Mesenteric fat pad (tissue), 1 donor: ENCODE measurements at regions not wholly inside any gene's neighbourhood (a gene's known extent, or its start where the extent isn't known, plus 50 kb on each side); places are given as distances from the start of the nearest gene placed in this dataset.

ENCODE experiments used
- DNase-seq: peaks from one replicate; pipeline ENCODE4 v3.0.0-alpha.2; 2020; ENCODE audit warnings: low spot score
- donor health status: DM: yes; HTN: yes; CAD: no.

GRCh38 chr5:52497133-52497693 is 290.5 kb upstream of the ITGA1 start:
- no peak for DNase-seq

GRCh38 chr5:52498607-52499006 is 289.1 kb upstream of the ITGA1 start:
- DNase-seq: no peak

GRCh38 chr5:52502460-52502999 is 285.2 kb upstream of the ITGA1 start:
- DNase-seq: no peak

GRCh38 chr5:52504584-52505240 is 283.0 kb upstream of the ITGA1 start:
- DNase-seq: no peak

GRCh38 chr5:52517667-52518066 is 270.0 kb upstream of the ITGA1 start:
- no peak for DNase-seq

DNA sequence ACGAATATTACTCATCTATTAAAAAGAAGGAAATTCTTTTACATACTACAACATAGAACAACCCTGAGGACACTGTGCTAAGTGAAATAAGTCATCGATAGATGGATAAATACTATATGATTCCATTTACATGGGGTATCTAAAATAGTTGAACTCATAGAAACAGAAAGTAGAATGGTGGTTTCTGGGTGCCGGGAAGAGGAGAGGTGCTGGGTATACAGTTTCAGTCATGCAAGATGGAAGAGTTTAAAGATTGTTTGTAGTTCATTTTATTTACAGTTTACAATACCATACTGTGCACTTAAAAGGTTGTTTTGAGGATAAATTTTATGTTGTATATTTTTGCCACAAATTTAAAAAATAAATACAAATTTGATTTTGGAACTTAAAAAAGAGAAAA is 267.5 kb upstream of the ITGA1 start:
- no peak for DNase-seq

- DNase-seq: no peak
Observed at GRCh38 chr5:52521236-52521635, 266.5 kb upstream of the ITGA1 start.

- no peak for DNase-seq
Observed at GRCh38 chr5:52523701-52524100, 264.0 kb upstream of the ITGA1 start.

DNA sequence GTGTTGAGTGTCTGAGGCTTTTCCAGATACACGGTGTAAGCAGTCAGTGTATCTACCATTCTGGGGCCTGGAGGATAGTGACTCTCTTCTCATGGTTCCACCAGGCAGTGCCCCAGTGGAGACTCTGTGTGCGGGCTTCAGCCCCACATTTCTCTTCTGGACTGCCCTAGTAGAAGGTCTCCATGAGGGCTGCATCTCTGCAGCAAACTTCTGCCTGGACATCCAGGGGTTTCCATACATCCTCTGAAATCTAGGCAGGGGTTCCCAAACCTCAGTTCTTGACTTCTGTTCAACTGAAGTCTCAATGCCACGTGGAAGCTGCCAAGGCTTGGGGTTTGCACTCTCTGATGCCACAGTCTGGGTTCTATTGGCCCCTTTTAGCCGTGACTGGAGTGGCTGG is 256.6 kb upstream of the ITGA1 start:
- DNase-seq: no peak

- no peak for DNase-seq
Observed at GRCh38 chr5:52543594-52543993, 244.1 kb upstream of the ITGA1 start.

- no peak for DNase-seq
Observed at GRCh38 chr5:52544738-52545137, 243.0 kb upstream of the ITGA1 start.

- no peak for DNase-seq
Observed at GRCh38 chr5:52554293-52554692, 233.4 kb upstream of the ITGA1 start.

- no peak for DNase-seq
Observed at GRCh38 chr5:52560366-52560765, 227.3 kb upstream of the ITGA1 start.

GRCh38 chr5:52562473-52562872 is 225.2 kb upstream of the ITGA1 start:
- no peak for DNase-seq

GRCh38 chr5:52564587-52564986 is 223.1 kb upstream of the ITGA1 start:
- no peak for DNase-seq

DNA sequence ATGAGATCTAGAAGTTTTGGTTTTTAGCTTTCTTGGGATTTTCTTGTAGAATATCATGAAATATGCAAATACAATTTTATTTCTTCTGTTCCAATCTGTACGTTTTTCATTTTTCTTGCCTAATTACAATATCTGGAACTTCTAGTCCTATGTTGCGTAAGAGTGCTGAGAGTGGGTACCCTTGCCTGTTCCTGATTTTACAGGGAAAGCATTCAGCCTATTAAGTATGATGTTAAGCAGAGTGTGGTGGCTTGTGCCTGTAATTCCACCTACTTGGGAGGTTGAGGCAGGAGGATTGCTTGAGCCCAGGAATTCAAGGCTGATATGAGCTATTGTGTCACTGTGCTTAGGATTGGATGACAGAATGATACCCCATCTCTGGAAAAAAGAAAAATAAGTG is 210.2 kb upstream of the ITGA1 start:
- no peak for DNase-seq

DNA sequence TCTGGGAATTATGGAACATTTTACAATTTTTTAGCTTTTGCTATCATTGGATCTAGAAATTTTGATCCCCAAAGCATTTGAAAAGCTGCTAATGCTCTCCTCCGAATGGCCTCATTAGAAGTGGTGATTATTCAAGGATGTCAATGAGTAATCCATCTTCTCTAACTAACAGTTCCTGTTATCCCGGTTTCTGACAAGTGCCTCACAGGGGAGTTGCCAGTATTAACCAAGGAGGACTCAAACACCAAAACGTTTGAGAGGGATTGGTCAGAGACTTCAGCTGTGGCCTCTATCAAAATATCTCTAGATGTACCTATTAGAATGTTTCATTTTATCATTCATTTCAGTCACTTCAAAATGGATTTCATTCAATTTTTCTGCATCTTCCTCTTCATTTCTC is 208.3 kb upstream of the ITGA1 start:
- DNase-seq: no peak

DNA sequence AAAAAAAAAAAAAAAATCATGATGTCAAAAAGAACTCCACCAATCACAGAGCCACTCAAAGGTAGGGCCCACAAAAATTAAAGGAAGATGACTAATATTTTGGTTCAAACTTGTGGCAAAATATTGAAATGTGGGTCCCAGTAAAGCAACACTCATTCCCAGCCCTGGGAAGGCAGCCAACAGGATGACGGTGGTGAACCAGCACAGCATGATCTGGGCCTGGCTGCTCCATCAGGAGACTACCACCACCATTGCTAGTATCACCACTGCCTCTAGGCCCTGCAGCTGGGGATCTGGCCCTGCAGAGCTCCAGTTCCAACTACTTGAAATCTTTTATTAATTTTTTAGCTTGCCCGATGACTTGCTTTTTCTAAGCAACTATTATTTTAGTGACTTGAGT is 206.8 kb upstream of the ITGA1 start:
- DNase-seq: no peak

DNA sequence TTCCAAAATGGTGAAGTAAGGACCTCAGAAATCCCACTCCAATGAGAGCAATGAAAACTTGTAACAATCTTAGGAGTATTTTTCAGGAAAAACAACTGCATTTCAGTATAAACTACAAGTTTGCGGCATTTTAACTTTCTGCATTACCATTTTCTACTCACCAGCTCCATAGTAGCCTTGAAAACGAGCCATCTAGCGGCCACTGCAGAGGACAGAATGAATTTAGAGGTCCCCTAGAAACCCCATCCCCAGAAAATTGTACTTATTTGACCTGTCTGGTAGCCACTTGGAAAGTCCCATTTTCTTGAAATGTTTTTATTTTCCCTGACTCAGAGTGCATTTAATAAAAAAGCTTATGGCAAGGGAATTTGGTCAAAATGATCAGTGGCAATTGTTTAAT is 205.4 kb upstream of the ITGA1 start:
- no peak for DNase-seq

GRCh38 chr5:52587131-52587530 is 200.6 kb upstream of the ITGA1 start:
- no peak for DNase-seq

GRCh38 chr5:52597625-52598024 is 190.1 kb upstream of the ITGA1 start:
- no peak for DNase-seq

- no peak for DNase-seq
Observed at GRCh38 chr5:52598968-52599367, 188.7 kb upstream of the ITGA1 start.
